H1 (cell line): ENCODE measurements at regions not wholly inside any gene's neighbourhood (a gene's known extent, or its start where the extent isn't known, plus 50 kb on each side); places are given as distances from the start of the nearest gene placed in this dataset.

Experiments used
- CTCF ChIA-PET: fragments of 300-600 bp; sonication (Branson Sonifier 250); formaldehyde crosslinking; loops from one replicate; lab custom pipeline; 2021; ENCODE audit not compliant: partially characterized antibody; lab: Charles Lee
- POLR2A ChIA-PET: fragments of 300-600 bp; sonication (Branson Sonifier 250); formaldehyde crosslinking; loops from one replicate; lab custom pipeline; 2021; ENCODE audit warnings: inconsistent platforms; ENCODE audit not compliant: partially characterized antibody; lab: Charles Lee
- DNase-seq, 2 experiments: peaks; one replicate each; pipeline versions ENCODE4 v3.0.0 to v3.0.0-alpha.2; 2010 to 2022; ENCODE audit warnings: low spot score in 2 of 2, low read depth in 1 of 2, mixed read lengths in 1 of 2
- FAIRE-seq: peaks from 2 replicates; lab custom pipeline; 2011; peaks lifted over from hg19 to GRCh38; lab: Jason Lieb, UNC
- H2AFZ ChIP-seq: 2 replicates; pipeline ENCODE4 v1.8.1; 2012; ENCODE audit warnings: low read length, inconsistent platforms
- H2AK5ac ChIP-seq: 2 replicates; pipeline ENCODE4 v1.6.1; 2013; ENCODE audit warnings: low read depth, low read length
- H2BK120ac ChIP-seq: replicated peaks from 2 replicates; pipeline ENCODE3; 2013; ENCODE audit warnings: low read depth, low read length, inconsistent platforms
- H2BK12ac ChIP-seq: 2 replicates; pipeline ENCODE4 v1.6.1; 2013; ENCODE audit warnings: low read depth, low read length
- H2BK15ac ChIP-seq: 2 replicates; pipeline ENCODE4 v1.6.1; 2013; ENCODE audit warnings: low read length
- H2BK20ac ChIP-seq: 2 replicates; pipeline ENCODE4 v1.6.1; 2013; ENCODE audit warnings: low read length
- H2BK5ac ChIP-seq: 2 replicates; pipeline ENCODE4 v1.6.1; 2013; ENCODE audit warnings: low read depth, low read length
- H3K14ac ChIP-seq: 2 replicates; pipeline ENCODE4 v1.6.1; 2013; ENCODE audit warnings: inconsistent platforms; ENCODE audit not compliant: insufficient read length
- H3K18ac ChIP-seq: 2 replicates; pipeline ENCODE4 v1.6.1; 2013; ENCODE audit warnings: low read length; ENCODE audit errors: extremely low read depth
- H3K23ac ChIP-seq: 2 replicates; pipeline ENCODE4 v1.6.1; 2013; ENCODE audit warnings: inconsistent platforms; ENCODE audit not compliant: insufficient read length
- H3K23me2 ChIP-seq: 2 replicates; pipeline ENCODE4 v1.6.1; 2013; ENCODE audit warnings: low read depth, low read length
- H3K27ac ChIP-seq: 2 replicates; pipeline ENCODE4 v1.6.1; 2011; ENCODE audit warnings: low read depth, low read length, inconsistent platforms
- H3K27me3 ChIP-seq, 4 experiments: replicated peaks in 1 of 4; 1 replicate in 1 of 4; 2 replicates in 3 of 4; pipeline versions ENCODE4 v1.6.1 to v1.8.1; 2011 to 2013; ENCODE audit warnings: low read length in 3 of 4, mild to moderate bottlenecking in 3 of 4, inconsistent platforms in 2 of 4, mixed read lengths in 2 of 4, moderate library complexity in 1 of 4; ENCODE audit not compliant: control insufficient read depth in 3 of 4, insufficient read depth in 3 of 4; ENCODE audit errors: extremely low read depth in 1 of 4
- H3K36me3 ChIP-seq, 4 experiments: 2 replicates each; pipeline versions ENCODE4 v1.6.1 to v1.8.1; 2011 to 2013; ENCODE audit warnings: mild to moderate bottlenecking in 4 of 4, low read length in 3 of 4, moderate library complexity in 2 of 4, control low read depth in 1 of 4, inconsistent platforms in 1 of 4; ENCODE audit not compliant: insufficient read depth in 4 of 4, control insufficient read depth in 2 of 4
- H3K4ac ChIP-seq: replicated peaks from 2 replicates; pipeline ENCODE3; 2013; ENCODE audit warnings: low read length, low read depth, mixed read lengths, inconsistent platforms; ENCODE audit not compliant: insufficient read length
- H3K4me1 ChIP-seq, 4 experiments: replicated peaks in 1 of 4; 1 replicate in 1 of 4; 2 replicates in 3 of 4; pipeline versions ENCODE4 v1.6.1 to v1.8.1; 2011 to 2013; ENCODE audit warnings: low read length in 3 of 4, inconsistent platforms in 2 of 4, mixed read lengths in 1 of 4; ENCODE audit not compliant: insufficient read depth in 4 of 4, control insufficient read depth in 3 of 4
- H3K4me2 ChIP-seq, 2 experiments: 2 replicates each; pipeline versions ENCODE4 v1.6.1 to v1.8.1; 2011 to 2013; ENCODE audit warnings: low read depth in 2 of 2, low read length in 2 of 2, control low read depth in 1 of 2, inconsistent platforms in 1 of 2, mild to moderate bottlenecking in 1 of 2; ENCODE audit not compliant: insufficient read depth in 1 of 2
- H3K4me3 ChIP-seq, 4 experiments: fragments of 200-600, 300-600 bp in 1 of 4; sonication (generic), shearing (Covaris generic), sonication (Bioruptor Twin) in 1 of 4; 2 replicates each; pipeline versions ENCODE4 v1.5.1 to v1.8.1; 2011 to 2016; ENCODE audit warnings: low read length in 4 of 4, low read depth in 3 of 4, control low read depth in 2 of 4, inconsistent platforms in 2 of 4, mild to moderate bottlenecking in 2 of 4, mixed read lengths in 1 of 4, moderate library complexity in 1 of 4; ENCODE audit not compliant: insufficient read depth in 2 of 4; ENCODE audit errors: extremely low read depth in 1 of 4
- H3K56ac ChIP-seq: replicated peaks from 2 replicates; pipeline ENCODE3; 2013; ENCODE audit warnings: low read depth, mild to moderate bottlenecking, mixed read lengths, low read length, inconsistent platforms; ENCODE audit not compliant: insufficient read length
- H3K79me1 ChIP-seq: 2 replicates; pipeline ENCODE4 v1.6.1; 2013; ENCODE audit warnings: low read depth, low read length, control low read depth
- H3K79me2 ChIP-seq, 2 experiments: 2 replicates each; pipeline versions ENCODE4 v1.6.1 to v1.8.1; 2012 to 2013; ENCODE audit warnings: low read length in 2 of 2, mild to moderate bottlenecking in 2 of 2, inconsistent platforms in 1 of 2; ENCODE audit not compliant: insufficient read depth in 2 of 2, control insufficient read depth in 1 of 2
- H3K9ac ChIP-seq, 4 experiments: replicated peaks in 1 of 4; 1 replicate in 1 of 4; 2 replicates in 3 of 4; pipeline versions ENCODE4 v1.6.1 to v1.8.1; 2011 to 2013; ENCODE audit warnings: low read depth in 3 of 4, low read length in 3 of 4, control low read depth in 2 of 4, mild to moderate bottlenecking in 2 of 4, moderate library complexity in 2 of 4, inconsistent platforms in 1 of 4; ENCODE audit errors: extremely low read depth in 1 of 4
- H3K9me3 ChIP-seq, 2 experiments: 2 replicates each; pipeline versions ENCODE4 v1.6.1 to v1.8.1; 2012 to 2013; ENCODE audit warnings: mild to moderate bottlenecking in 2 of 2, moderate library complexity in 2 of 2, control low read depth in 1 of 2, inconsistent platforms in 1 of 2, low read depth in 1 of 2, low read length in 1 of 2, mixed read lengths in 1 of 2; ENCODE audit not compliant: insufficient read depth in 2 of 2
- H4K20me1 ChIP-seq, 2 experiments: replicated peaks in 1 of 2; 2 replicates each; pipeline versions ENCODE3 to v1.8.1; 2011 to 2013; ENCODE audit warnings: inconsistent platforms in 2 of 2, low read length in 2 of 2, mild to moderate bottlenecking in 1 of 2; ENCODE audit not compliant: insufficient read depth in 2 of 2, control insufficient read depth in 1 of 2
- H4K5ac ChIP-seq: 2 replicates; pipeline ENCODE4 v1.6.1; 2013; ENCODE audit warnings: low read length, low read depth, mixed read lengths, inconsistent platforms; ENCODE audit not compliant: insufficient read length
- H4K8ac ChIP-seq: 2 replicates; pipeline ENCODE4 v1.8.0; 2013; ENCODE audit warnings: mild to moderate bottlenecking, moderate library complexity, low read length, inconsistent platforms; ENCODE audit not compliant: insufficient read depth; ENCODE audit errors: extremely low read depth
- H4K91ac ChIP-seq: replicated peaks from 2 replicates; pipeline ENCODE3; 2013; ENCODE audit warnings: low read length, mixed read lengths, inconsistent platforms; ENCODE audit not compliant: insufficient read length
- ATF2 ChIP-seq: IDR thresholded peaks from 2 replicates; pipeline ENCODE4 v1.6.1; 2012; ENCODE audit warnings: low read length, inconsistent platforms
- CBX8 ChIP-seq: fragments of 300-800, 300-1000 bp; sonication (generic); IDR thresholded peaks from 2 replicates; pipeline ENCODE4 v1.7.1; 2016; ENCODE audit warnings: low read depth, low read length, borderline replicate concordance
- CHD2 ChIP-seq: IDR thresholded peaks from 2 replicates; pipeline ENCODE4 v1.6.1; 2012; ENCODE audit warnings: low read length, improper control_type of control experiment
- POLR2A ChIP-seq, 2 experiments: IDR thresholded peaks; 1 replicate in 1 of 2; 2 replicates in 1 of 2; pipeline ENCODE4 v1.6.1; 2011; ENCODE audit warnings: low read depth in 2 of 2, low read length in 2 of 2, mild to moderate bottlenecking in 2 of 2; ENCODE audit errors: control extremely low read depth in 1 of 2
- POU5F1 ChIP-seq: IDR thresholded peaks from 2 replicates; pipeline ENCODE4 v1.6.1; 2011; ENCODE audit warnings: low read depth, mild to moderate bottlenecking, low read length, moderate library complexity
- RXRA ChIP-seq: IDR thresholded peaks from 2 replicates; pipeline ENCODE4 v1.6.1; 2011; ENCODE audit warnings: low read depth, mild to moderate bottlenecking, low read length, moderate library complexity; ENCODE audit not compliant: insufficient read depth
- SAP30 ChIP-seq: fragments of 300-600 bp; sonication (generic); IDR thresholded peaks from 2 replicates; pipeline ENCODE4 v1.7.1; 2012; ENCODE audit warnings: low read length, moderate library complexity, mild to moderate bottlenecking, inconsistent platforms; ENCODE audit not compliant: insufficient read depth, insufficient replicate concordance
- SP2 ChIP-seq: IDR thresholded peaks from 2 replicates; pipeline ENCODE4 v1.6.1; 2012; ENCODE audit warnings: mild to moderate bottlenecking, low read length, inconsistent platforms
- SRF ChIP-seq: IDR thresholded peaks from 2 replicates; pipeline ENCODE4 v1.6.1; 2011; ENCODE audit warnings: mild to moderate bottlenecking, low read depth, low read length, moderate library complexity
- TAF1 ChIP-seq: IDR thresholded peaks from 2 replicates; pipeline ENCODE4 v1.6.1; 2011; ENCODE audit warnings: mild to moderate bottlenecking, low read depth, low read length
- YY1 ChIP-seq: IDR thresholded peaks from 2 replicates; pipeline ENCODE4 v1.6.1; 2011; ENCODE audit warnings: low read depth, mild to moderate bottlenecking, low read length
- WGBS, 2 experiments: shearing (Covaris generic) in 1 of 2; methylation state at CpG; one replicate each; pipeline versions ENCODE4 v1.1.6 to v1.1.7; 2013 to 2015; ENCODE audit warnings: low lambda C conversion rate in 2 of 2, mixed read lengths in 2 of 2, inconsistent platforms in 1 of 2, low coverage in 1 of 2, missing lambda C conversion rate in 1 of 2; ENCODE audit not compliant: insufficient replicate concordance in 2 of 2, insufficient coverage in 1 of 2, insufficient read length in 1 of 2; ENCODE audit errors: extremely low coverage in 1 of 2, missing lambda C conversion rate in 1 of 2; 5-methylcytosine and 5-hydroxymethylcytosine counted together
- TF ChIP-seq, protein P1 (sequence below): IDR thresholded peaks from 2 replicates; pipeline ENCODE4 v1.6.1; 2011; ENCODE audit warnings: low read depth, mild to moderate bottlenecking, low read length; ENCODE audit not compliant: insufficient read depth

DNA sequence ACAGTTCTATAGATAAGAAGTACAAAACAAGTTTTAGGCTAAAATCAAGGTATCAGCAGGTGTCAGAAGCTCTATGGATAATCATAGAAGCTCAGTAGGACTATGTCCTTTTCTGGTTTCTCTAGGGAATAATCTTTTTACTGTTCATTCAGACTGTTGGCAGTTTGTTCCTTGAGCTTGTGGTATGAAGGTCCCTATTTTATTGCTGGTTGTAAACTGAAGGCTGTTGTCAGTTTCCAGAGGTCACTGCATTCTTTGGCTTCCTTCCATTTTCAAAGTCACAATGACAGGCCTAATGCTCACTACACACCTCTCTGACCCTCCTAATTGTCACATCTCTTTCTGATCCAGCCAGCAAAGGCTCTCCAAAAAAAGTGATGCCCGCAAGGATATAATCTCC is 337.9 kb upstream of the EDNRB start:
- Histone ChIP-seq H3K18ac (no peak overlapping the region), H4K20me1 (no peaks in the 10 kb centered on the region), H3K14ac (no peak overlapping the region), H3K4me3 (no peak overlapping the region), H3K23ac (no peak overlapping the region), H2BK20ac (no peak overlapping the region), H3K36me3 (no peaks in the 10 kb centered on the region), H4K8ac (no peak overlapping the region), H3K23me2 (no peaks in the 10 kb centered on the region), H3K56ac (no peak overlapping the region), H2AFZ (no peak overlapping the region), H3K4me2 (no peak overlapping the region), H3K4me1 (peaks cover 0 to 2% (median 0%) of the 10 kb centered on the region in 4 experiments; a peak in 1 of 7 replicates), H3K27me3 (no peaks in the 10 kb centered on the region), H3K79me1 (no peaks in the 10 kb centered on the region), H4K91ac (no peak overlapping the region), H2BK120ac (no peak overlapping the region), H2BK5ac (no peak overlapping the region), H3K27ac (no peak overlapping the region), H3K79me2 (no peaks in the 10 kb centered on the region), H4K5ac (no peak overlapping the region), H3K4ac (no peak overlapping the region), H2AK5ac (no peak overlapping the region), H3K9ac (no peak overlapping the region), H2BK15ac (no peak overlapping the region), H2BK12ac (no peak overlapping the region), H3K9me3 (peaks cover 0 to 4% of the 10 kb centered on the region in 2 experiments; a peak in 1 of 4 replicates)
- CTCF ChIA-PET, result interaction anchor here (1.1 kb wide), 1 partner anchor 15 kb away, joined by 6 read pairs; no protein-coding TSS in a partner anchor
- DNase-seq, result no peak
- FAIRE-seq, result no peak
- WGBS, 2 experiments, result 95% methylated on average over 1 of the region's 1 CpG; no CpG with 5 or more reads in 1 of the 2 experiments
- POLR2A ChIA-PET, result no interaction called here
- TF ChIP-seq SAP30 (no peak), YY1 (no peak), ATF2 (no peak), SP2 (no peak), POLR2A (IDR thresholded peaks at IDR 0.05; ENCODE audit: control extremely low read depth in 1 of 2, low read depth in 2 of 2, low read length in 2 of 2) (no peak), CHD2 (no peak), CBX8 (no peak), POU5F1 (no peak), RXRA (no peak), TAF1 (no peak), SRF (no peak)
- TF ChIP-seq, protein P1, sequence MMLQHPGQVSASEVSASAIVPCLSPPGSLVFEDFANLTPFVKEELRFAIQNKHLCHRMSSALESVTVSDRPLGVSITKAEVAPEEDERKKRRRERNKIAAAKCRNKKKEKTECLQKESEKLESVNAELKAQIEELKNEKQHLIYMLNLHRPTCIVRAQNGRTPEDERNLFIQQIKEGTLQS, result no peak
